ENCODE measurements at regions not wholly inside any gene's neighbourhood (a gene's known extent, or its start where the extent isn't known, plus 50 kb on each side); places are given as distances from the start of the nearest gene placed in this dataset.
A peak's percentile ranks its signal among the peaks of the same experiment; 100 is the strongest.

DNA sequence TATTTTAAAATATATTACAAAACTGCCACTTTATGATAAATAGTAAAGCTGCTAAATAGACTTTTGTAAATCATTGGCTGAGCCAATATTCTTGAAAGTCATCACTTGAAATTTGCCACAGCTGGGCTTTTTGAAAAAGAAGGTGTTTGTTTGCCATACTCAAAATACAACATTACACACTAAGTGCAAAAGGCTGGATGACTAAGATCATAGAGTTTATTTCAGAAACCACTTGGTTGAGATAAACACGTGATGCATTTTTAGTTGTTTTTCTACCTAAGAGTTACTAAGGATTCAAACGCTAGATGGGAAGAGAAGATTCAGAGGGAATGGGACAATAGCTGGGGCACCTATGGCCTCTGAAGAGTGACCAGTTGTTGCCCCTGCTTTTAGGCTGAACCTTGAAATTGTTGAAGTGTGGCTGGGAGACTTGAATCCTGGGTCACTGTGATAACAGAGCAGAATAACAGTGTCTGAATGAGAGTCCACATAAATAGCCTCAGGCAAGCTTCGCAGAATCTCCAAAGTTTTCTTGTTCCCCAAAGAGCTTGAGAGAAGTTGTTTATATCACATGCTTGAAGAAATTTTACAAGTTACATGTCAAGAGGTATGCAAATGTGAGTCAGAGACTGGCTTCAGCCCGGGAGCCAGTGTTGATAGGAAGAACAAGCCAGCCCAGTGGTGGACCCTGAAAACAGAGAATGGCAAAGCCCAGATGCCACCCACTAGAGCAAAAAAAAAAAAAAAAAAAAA lies 409.8 kb downstream of the GPD2 start:
- no peak for DNase-seq

DNA sequence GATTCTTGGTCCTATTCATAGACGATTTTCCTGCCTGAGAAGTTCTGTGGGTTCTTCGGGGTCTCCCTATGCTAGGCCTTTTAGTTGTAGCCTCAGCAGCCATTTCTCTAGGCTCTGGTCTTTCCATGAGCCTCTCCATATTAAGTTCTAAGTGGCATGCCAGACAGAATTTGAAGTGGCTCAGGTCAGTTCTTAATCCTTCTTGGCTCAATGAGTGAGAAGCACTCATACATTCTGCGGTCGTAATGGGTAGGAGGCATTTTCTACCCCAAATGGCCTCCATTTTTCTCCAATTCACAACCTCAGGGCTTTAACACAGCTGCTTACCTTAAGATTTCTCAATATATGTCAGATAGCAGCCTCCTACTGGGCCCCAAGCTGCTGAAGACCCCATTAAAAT lies 405.3 kb upstream of the GALNT5 start:
- no peak for DNase-seq

DNA sequence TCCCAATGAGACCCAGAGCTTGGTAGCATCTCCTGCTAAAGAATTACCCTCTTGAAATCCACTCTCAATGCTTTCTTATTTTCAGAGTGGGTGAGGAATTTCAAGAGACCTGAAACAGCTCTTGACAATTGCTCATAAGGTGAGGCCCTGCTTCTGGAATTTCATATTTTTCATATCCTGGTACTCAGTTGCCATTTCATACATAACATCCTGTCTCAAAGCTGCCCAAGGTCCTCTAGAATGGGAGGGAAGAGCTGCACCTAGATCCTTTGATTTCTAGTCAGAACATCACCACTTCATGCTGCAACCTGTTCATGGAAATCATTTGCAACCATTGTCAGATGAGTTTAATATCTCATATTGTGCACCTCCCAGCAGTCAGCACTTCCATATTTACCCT lies 404.8 kb upstream of the GALNT5 start:
- no peak for DNase-seq

DNA sequence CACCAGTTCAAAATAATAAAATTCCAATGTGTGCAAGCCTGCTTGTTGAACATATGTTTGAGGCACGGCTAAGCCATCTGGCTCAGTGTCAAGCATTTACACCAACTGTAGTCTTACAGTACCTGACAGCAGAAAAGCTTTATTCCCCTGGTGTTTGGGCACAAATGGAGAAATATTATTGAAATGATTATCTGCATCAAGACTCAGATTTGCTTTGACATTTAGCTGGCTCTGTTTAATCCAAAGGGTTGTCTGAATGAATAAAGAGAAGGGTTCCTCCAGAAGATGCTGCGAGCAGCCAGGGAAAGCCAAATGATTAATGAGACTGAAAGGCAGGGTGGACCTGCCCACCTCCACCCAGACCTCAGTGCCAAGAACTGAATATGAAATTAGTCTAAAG lies 393.2 kb upstream of the GALNT5 start:
- DNase-seq: no peak

DNA sequence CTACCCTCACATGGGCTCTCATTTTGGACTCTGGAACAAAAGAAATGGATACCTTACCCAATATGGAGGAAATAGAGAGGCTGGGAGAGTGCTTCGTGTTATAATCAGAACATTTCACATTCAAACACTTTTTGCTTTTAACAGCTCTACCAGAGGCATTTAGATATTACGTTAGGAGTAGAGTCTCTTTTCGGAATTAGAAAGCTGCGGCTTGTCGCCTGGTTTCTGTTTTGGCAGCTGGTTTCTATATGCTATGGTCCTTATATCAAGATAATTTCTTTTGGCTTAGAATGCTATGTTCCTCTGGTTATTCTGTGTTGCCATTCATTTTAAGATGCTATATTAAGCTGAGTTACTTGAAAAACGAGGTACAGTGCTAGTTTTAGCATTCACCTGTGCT lies 392.8 kb upstream of the GALNT5 start:
- DNase-seq: no peak

DNA sequence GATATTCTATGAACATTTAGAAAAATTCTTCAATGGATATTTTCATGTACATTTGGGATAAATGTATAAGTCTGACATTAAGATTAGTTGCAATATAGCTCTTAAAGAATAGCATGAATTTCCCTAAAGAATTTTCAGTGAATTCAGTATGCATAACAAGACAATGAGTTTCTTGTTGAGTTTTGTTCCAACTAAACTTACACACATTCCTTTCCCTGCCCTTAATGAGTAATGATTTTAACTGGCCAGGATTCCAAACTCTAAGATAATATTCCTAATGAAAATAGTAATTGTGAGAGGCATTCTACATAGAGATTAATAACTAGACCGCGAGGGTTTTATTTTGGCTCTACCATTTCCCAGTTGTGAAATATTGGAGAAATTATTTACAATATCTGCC lies 390.3 kb upstream of the GALNT5 start:
- no peak for DNase-seq

DNA sequence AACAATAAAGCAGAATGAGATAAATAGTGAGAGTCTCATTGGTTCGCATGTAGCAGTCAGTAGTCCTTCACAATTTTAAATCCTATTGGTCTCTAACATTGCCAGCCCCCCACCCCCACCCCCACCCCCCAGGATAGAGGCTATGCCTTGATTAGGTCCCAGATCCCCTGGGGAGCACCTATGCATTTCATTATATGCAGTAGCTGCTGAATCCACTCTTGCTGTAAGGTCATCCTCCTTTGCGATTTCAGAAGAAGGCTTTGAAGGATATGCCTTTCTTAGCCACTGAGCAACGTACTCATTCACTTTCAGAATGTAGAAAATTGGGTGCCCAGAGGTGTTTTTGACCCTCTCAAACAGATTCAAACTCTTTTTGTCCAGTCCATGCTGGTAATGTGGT lies 382.8 kb upstream of the GALNT5 start:
- no peak for DNase-seq

DNA sequence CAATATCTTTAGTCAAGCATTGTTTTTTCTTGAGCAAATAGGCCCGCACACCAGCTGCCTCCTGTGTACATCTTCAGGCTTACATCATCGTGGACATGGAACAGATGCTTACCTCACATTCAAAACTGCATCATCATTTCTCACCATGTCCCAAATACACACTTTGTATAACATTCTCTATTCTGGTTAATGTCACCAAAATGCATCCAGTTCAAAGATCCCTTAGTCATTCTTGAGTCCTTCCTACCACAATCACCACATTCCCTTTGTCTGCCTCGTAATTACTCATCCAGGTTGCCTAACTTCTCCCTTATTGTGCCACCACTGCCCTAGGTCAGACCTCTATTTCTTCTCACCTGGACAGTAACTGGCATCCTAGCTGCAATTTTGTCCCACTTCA lies 373.7 kb upstream of the GALNT5 start:
- DNase-seq: no peak

DNA sequence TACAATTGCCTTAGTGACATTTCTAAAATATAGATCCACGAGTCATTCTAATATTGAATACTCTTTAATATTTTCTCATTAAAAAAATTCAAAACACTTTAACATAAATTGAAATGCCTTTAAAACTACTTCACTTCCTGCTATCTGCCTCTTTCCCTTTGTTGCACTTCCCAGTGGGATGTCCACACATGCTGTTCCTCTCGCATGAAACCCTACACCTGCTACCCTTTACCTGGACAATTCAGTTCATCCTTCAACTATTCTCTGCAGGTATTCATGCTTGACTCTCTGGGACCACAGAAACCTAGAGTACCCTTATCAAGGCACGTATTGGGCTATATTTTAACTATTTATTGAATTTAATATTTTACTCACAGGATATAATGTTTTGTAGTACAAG lies 373.3 kb upstream of the GALNT5 start:
- DNase-seq: no peak

DNA sequence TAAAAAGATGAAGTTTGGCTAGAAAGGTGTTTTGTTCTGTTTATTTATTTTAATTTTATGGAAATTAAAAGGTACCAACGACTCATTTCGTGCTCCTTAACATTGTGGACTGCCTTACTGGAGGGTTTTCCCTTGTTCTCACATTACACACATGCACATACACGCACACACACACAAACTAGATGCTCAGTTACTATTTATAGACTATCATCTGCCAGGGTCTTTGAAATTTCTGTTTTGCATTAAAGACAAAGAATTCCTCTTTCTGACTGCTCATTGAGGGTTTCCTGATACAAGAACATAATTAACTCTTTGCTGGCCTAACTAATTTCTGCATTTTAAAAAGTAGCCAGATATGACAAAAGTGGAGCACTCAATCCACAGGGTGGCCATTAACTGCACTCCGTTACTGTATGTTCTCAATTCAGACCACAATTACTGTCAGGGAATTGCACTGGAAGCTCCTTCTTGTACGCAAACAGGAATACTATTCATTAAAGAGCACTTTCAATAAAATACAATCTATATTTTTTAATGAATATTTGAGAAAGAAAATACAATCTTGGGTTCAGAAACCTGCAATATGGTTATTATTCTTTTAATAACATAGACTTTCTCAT lies 366.9 kb upstream of the GALNT5 start:
- no peak for DNase-seq

DNA sequence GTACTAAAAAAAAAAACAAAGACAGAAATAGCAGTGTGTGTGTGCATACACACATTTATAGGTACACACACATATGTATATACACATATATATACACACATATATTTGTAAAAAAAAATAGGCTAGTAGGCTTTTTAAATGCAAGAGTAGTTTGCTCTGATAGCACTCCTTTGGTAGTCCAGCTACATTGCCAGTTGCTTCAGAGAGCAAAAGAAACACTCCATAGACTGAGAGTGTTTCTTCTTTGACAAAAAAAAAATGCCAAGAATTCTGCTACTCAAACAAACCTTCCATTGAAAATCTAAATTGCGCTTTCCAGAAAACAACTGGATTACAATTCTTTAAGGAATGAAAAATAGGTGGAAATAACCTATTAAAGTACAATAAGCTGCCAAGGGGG lies 365.9 kb upstream of the GALNT5 start:
- no peak for DNase-seq

DNA sequence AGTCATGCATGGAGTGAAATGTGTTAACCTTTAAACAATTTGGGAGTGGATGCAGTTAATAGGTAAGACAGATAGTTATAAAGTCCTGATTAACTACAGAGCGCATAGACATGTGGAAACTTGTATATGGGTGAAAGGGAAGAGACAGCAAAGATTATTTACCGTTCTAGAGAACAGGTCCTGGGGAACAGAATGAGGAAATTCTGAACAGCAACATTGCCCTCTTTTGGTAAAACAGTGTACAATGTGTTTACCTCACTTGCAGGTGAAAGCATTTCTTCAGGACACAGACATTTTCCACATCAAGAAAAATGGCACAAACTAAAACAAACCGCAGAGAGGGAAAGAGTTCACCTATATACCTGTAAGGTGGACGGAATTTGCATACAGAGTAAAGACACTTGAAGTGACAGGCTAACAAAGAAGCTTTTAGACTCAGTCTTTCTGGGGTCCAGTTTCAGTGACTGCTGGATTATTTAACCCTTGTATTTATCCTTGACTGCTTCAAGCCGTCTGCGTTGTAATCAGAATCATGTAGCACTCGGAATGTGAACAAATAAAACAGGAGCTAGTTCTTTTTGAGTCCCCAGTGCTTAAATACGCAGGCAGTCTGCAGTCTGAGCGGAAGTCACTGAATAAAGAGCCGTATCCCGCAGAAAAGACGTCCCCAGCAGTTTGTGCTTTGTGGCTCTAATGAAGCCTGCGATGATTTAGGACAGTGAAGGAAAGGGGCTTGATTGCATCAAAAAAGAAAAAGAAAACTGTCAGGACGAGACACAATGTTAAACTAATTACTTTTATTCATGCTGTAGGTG lies 364.8 kb upstream of the GALNT5 start:
- peak in 5 of 56 donors; percentile 0 to 14 (median 3) for DNase-seq

DNA sequence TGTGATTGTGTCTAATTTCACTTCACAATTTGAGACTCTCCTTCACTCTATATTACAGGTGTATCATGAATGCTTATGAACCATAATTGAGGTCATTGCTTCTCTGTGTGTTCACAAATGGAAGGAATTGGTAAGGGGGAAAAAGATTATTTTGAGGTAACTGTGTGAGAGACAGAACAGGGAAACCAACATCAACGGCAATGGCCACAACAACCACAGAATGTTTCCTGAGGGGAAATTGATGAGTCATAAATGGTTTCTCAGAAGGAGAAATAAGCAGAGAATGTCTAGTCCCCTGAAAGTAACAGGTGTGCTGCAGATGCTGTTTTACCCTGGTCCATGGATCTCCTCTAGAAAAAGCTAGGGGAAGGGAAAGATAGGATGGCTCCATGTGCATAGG lies 361.2 kb upstream of the GALNT5 start:
- no peak for DNase-seq

DNA sequence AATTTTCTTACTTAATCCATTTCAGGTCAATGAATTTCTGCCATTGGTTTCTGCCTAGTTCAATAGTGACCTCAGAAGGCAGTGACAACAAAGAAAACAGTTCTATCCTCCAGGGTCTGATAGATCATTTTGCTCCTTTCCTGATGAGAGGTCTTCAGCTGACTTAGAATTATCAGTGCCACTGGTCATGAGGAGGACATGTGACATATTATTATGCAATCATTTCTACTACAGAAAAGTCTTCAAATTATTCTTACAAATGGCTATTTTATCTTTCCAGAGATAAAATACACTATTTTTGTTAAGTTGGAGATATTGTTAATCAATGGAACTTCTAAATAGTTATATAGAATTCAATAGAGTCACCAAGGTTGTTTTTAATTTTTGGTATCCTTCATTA lies 360.0 kb upstream of the GALNT5 start:
- DNase-seq: no peak

DNA sequence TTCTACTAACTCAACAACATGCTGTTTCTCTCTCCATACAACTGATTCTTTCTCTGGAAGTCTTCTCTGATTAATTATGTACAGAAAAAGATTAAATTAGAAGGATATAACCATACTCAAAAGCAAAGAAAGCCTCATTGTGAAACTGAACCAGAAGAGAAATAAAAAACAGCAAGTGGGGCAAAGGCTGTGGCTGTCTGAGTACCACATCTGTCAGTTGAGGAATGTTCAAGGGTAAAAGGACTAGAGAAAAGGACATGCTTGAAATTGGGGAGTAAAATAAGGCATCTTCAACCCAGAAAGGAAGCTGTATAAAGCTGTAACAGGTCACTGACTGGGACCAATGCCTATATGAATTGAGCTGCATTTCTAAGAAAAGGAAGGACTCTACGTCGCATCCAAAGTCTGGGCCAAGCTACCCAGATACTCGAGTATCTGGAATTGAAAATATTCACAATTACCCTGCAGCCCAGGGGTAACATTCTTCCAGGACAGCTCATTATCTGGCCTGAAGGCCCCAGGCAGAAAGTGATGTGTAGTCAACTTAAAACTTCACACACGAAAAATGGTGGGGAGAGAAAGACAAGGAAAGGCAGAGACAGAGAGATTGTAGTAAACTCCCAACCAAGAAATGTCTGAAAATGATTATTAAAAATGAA lies 356.0 kb upstream of the GALNT5 start:
- DNase-seq: no peak

DNA sequence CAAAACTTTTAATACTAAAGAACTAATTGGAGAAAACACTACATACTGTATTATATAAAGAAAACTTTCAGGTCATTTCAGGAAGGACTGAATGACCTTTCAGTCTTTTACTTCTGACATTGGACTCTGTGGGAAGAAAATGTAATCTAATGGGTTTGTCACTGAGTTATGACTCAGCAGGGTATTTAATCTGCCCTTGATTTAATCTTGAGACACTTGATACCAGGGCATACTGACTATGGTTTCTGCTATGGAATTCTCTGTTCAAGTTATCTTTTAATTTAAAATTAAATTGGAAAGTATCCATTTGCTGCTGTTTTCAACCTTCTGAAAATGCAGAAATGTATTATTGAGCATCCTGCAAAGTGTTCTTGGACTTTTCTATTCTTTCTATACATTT lies 354.2 kb upstream of the GALNT5 start:
- DNase-seq: no peak

DNA sequence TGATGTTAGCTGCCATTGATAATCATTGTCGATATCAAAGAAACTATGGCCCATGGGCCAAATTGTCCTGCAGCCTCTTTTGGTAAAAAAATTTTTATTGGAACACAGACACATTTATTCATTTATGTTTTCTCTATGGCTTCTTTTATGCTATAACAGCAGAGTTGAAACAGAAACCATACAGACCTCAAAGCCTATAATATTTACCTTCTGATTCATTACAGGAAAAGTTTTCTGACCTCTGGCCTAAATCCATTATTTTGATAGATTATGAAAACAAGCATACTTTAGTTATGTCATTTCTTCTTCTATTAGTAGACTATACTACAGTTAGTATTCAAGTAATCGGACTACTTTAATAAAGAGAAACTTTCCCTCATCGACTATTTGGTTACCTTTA lies 349.7 kb upstream of the GALNT5 start:
- no peak for DNase-seq

DNA sequence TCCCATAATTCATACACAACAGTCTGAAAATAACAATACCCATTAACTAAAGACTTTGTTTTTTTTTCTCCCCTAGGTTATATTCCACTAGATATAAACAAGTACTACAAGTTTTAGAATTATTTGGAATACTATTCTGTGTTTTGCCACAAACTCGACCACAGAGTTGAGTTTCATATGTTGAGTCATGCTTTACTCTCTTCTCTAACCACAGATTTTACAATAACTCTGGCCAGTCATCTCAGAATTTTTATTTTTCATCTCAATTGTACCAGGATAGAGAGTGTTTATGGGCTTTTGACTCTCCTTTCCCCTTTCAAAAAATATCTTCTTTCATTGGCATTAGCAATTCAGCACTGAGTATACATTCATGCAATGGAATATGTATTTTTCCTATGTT lies 348.7 kb upstream of the GALNT5 start:
- DNase-seq: no peak

DNA sequence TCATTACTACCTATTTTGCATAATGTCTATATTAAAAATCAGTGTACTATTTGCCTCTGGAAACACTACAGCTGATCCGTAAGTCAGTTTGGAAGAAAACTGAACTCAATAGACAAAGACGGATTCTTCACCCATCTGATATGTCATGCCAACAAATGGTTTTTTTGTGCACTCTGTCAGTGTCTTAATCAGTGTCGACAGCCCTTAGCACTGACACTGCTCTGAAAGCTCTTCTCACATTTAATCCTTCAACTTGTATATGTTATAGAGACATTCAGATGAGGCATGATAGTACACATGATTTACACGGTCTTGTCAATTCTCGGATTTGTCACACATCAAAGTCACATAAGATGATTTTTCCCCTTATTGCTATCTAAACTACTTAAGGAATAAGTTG lies 347.5 kb upstream of the GALNT5 start:
- DNase-seq: no peak

DNA sequence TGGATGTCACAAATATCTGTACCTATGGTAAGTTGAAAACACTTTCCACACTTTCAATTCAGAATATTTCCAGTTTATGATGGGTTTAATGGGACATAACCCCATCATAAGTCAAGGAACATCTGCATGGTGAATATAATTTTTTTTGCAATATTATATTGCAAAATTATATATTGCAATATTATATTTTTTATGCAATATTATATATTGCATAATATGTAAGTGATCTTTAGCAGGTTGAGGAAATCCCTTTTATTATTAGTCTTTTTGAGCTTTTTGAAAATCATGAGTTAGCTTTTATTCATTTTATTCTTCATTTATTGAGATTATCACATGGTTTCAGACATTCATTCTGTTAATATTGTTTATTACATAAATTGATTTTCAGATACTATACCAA lies 342.2 kb upstream of the GALNT5 start:
- DNase-seq: no peak

DNA sequence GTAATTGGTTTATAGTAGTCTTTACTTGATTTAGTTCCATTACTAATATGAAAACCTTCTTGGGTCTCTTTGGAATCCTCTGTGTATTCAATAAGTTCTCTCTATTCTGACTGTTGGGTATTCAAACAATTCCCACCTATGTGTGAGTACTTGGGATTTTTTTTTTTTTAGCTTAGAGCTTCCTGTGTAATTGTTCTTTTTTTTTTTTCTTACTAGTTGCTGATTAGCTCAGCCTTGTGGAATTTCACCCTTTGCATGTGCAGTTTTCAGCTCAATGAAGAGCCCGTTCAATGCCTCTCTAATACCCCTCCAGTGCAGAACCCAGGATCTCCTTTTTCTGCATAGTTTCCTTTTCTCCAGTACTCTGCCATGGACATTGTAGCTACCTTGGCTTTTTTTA lies 339.1 kb upstream of the GALNT5 start:
- DNase-seq: no peak

DNA sequence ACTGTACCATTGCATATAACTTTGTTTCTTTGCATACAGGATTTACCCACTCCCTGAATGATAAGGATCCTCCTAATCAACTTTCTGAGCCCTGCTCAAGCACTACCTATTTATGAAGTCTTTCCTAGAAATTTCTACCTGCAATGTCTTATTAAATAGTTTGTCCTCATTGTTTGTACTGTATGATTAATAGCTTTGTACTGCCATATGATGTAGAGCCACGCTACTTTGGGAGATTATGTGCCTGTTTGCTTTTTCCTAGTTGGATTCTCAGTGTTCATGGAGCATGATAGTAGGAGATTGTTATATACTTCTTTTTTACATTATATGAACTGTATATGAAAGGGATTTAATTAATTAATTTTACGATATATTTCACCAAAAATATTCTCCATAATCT lies 327.1 kb upstream of the GALNT5 start:
- DNase-seq: no peak
